K562 (cell line): ENCODE measurements at regions not wholly inside any gene's neighbourhood (a gene's known extent, or its start where the extent isn't known, plus 50 kb on each side); places are given as distances from the start of the nearest gene placed in this dataset.

Experiments used
- ATF3 ChIP-seq, 2 experiments: fragments of 450-650 bp in 1 of 2; sonication (generic) in 1 of 2; formaldehyde crosslinking in 1 of 2; IDR thresholded peaks in 1 of 2; conservative IDR thresholded peaks in 1 of 2; 2 replicates each; pipeline versions ENCODE4 v1.6.1 to v1.8.1; 2016 to 2023; ENCODE audit warnings: mild to moderate bottlenecking in 2 of 2, moderate library complexity in 2 of 2, inconsistent platforms in 1 of 2, missing genetic modification reagents in 1 of 2
- CAMTA2 ChIP-seq: fragments of 250-450 bp; sonication (Bioruptor Pico); conservative IDR thresholded peaks from 2 replicates; pipeline ENCODE4 v1.5.1; 2022
- CHD4 ChIP-seq: fragments of 200-600 bp; sonication (generic); IDR thresholded peaks from 3 replicates; pipeline ENCODE4 v1.6.1; 2012; ENCODE audit warnings: low read depth, mild to moderate bottlenecking, mixed read lengths, low read length, inconsistent platforms; ENCODE audit not compliant: insufficient read depth, insufficient replicate concordance, poor library complexity, severe bottlenecking
- FOXA3 ChIP-seq, 2 experiments: fragments of 450-650 bp in 1 of 2; sonication (generic) in 1 of 2; formaldehyde crosslinking; IDR thresholded peaks in 1 of 2; conservative IDR thresholded peaks in 1 of 2; 2 replicates each; pipeline versions ENCODE4 v1.4.0 to v1.8.0; 2020 to 2022; ENCODE audit warnings: mild to moderate bottlenecking in 2 of 2, missing genetic modification reagents in 1 of 2
- FOXM1 ChIP-seq, 2 experiments: fragments of 450-650 bp in 1 of 2; sonication (generic) in 1 of 2; formaldehyde crosslinking in 1 of 2; IDR thresholded peaks; 2 replicates each; pipeline versions ENCODE4 v1.6.1 to v1.9.0; 2017 to 2022; ENCODE audit warnings: low read depth in 2 of 2, mild to moderate bottlenecking in 2 of 2, missing genetic modification reagents in 1 of 2, moderate library complexity in 1 of 2
- HEY1 ChIP-seq: fragments of 250-450 bp; sonication (Bioruptor Pico); IDR thresholded peaks from 2 replicates; pipeline ENCODE4 v1.5.0; 2020; ENCODE audit warnings: mild to moderate bottlenecking, moderate library complexity, borderline replicate concordance
- HNRNPUL1 ChIP-seq: fragments of 200-400 bp; formaldehyde crosslinking; IDR thresholded peaks from 2 replicates; pipeline ENCODE4 v1.6.1; 2017; ENCODE audit warnings: low read length
- LARP7 ChIP-seq: fragments of 450-650 bp; IDR thresholded peaks from 2 replicates; pipeline ENCODE4 v1.6.1; 2016
- LCOR ChIP-seq: sonication (generic); formaldehyde crosslinking; IDR thresholded peaks from 2 replicates; pipeline ENCODE4 v1.8.0; 2022; ENCODE audit warnings: mild to moderate bottlenecking, missing genetic modification reagents
- MBD1 ChIP-seq: fragments of 250-450 bp; sonication (Bioruptor Pico); IDR thresholded peaks from 2 replicates; pipeline ENCODE4 v1.8.0; 2022; ENCODE audit warnings: inconsistent platforms
- POLR2AphosphoS5 ChIP-seq: IDR thresholded peaks from 2 replicates; pipeline ENCODE4 v1.6.1; 2011; ENCODE audit warnings: mild to moderate bottlenecking, low read depth, low read length, moderate library complexity; ENCODE audit not compliant: control insufficient read depth, insufficient read depth
- POLR2B ChIP-seq: fragments of 450-650 bp; IDR thresholded peaks from 2 replicates; pipeline ENCODE4 v1.6.1; 2018; ENCODE audit warnings: low read depth; ENCODE audit not compliant: partially characterized antibody
- RBM34 ChIP-seq: fragments of 200-400 bp; formaldehyde crosslinking; IDR thresholded peaks from 2 replicates; pipeline ENCODE4 v1.6.1; 2018; ENCODE audit warnings: low read length, borderline replicate concordance; ENCODE audit not compliant: insufficient read depth
- SMAD3 ChIP-seq: fragments of 450-650 bp; formaldehyde crosslinking; conservative IDR thresholded peaks from 2 replicates; pipeline ENCODE4 v1.4.0; 2020; ENCODE audit warnings: mild to moderate bottlenecking
- SRSF7 ChIP-seq: fragments of 200-400 bp; formaldehyde crosslinking; optimal IDR thresholded peaks from 2 replicates; pipeline ENCODE3; 2017; ENCODE audit warnings: mild to moderate bottlenecking, low read depth, low read length
- STAG1 ChIP-seq: sonication (generic); formaldehyde crosslinking; IDR thresholded peaks from 2 replicates; pipeline ENCODE4 v1.5.0; 2020; ENCODE audit warnings: missing genetic modification reagents, borderline replicate concordance
- TAF9B ChIP-seq: fragments of 450-650 bp; IDR thresholded peaks from 2 replicates; pipeline ENCODE4 v1.6.1; 2018; ENCODE audit warnings: mild to moderate bottlenecking; ENCODE audit not compliant: partially characterized antibody
- THAP12 ChIP-seq: fragments of 250-450 bp; sonication (Bioruptor Pico); IDR thresholded peaks from 2 replicates; pipeline ENCODE4 v1.9.0; 2021; ENCODE audit warnings: mild to moderate bottlenecking, inconsistent platforms
- USF2 ChIP-seq: sonication (generic); formaldehyde crosslinking; IDR thresholded peaks from 2 replicates; pipeline ENCODE4 v1.5.0; 2020; ENCODE audit warnings: missing genetic modification reagents
- ZNF699 ChIP-seq: fragments of 250-450 bp; sonication (Bioruptor Pico); IDR thresholded peaks from 2 replicates; pipeline ENCODE4 v1.8.0; 2021; ENCODE audit warnings: mild to moderate bottlenecking, moderate library complexity; ENCODE audit not compliant: insufficient replicate concordance
- ZNF77 ChIP-seq: fragments of 250-450 bp; sonication (Bioruptor Pico); IDR thresholded peaks from 2 replicates; pipeline ENCODE4 v1.5.0; 2020

- peak; percentile 84 for TF ChIP-seq POLR2B
- no peak for TF ChIP-seq RBM34
- no peak for TF ChIP-seq HEY1
- TF ChIP-seq STAG1 (CRISPR knock-in tag), result no peak
- TF ChIP-seq FOXM1 (IDR thresholded peaks at IDR 0.05; ENCODE audit: low read depth), result peak; percentile 69
- no peak for TF ChIP-seq FOXM1 (CRISPR knock-in tag; IDR thresholded peaks at IDR 0.05; ENCODE audit: low read depth)
- peak; percentile 85 for TF ChIP-seq LCOR
- 0 out of 4 replicates have a peak, but pooled peaks of 1 of the 2 experiments have one; percentile 17 for TF ChIP-seq FOXA3 (CRISPR knock-in tag; conservative IDR thresholded peaks at IDR 0.05 in 1 of 2, IDR thresholded peaks at IDR 0.05 in 1 of 2)
- no peak for TF ChIP-seq HNRNPUL1
- TF ChIP-seq TAF9B, result peak; percentile 44
- no peak for TF ChIP-seq ZNF699 (CRISPR knock-in tag)
- TF ChIP-seq SMAD3, result no peak
- TF ChIP-seq USF2 (CRISPR knock-in tag), result no peak
- TF ChIP-seq POLR2AphosphoS5, result peak; percentile 82
- TF ChIP-seq LARP7, result no peak
- no peak for TF ChIP-seq SRSF7
- 0 out of 2 replicates have a peak, but pooled peaks have one; percentile 13 for TF ChIP-seq MBD1
- no peak for TF ChIP-seq ATF3 (IDR thresholded peaks at IDR 0.05)
- no peak for TF ChIP-seq ATF3 (CRISPR knock-in tag; conservative IDR thresholded peaks at IDR 0.05)
- no peak for TF ChIP-seq CHD4
- TF ChIP-seq CAMTA2 (CRISPR knock-in tag), result no peak
- TF ChIP-seq ZNF77 (CRISPR knock-in tag), result no peak
- TF ChIP-seq THAP12, result no peak
Measured at GRCh38 chr6:26251354-26252076, 113.5 kb upstream of the BTN3A2 start (continued).
